ENCODE measurements at regions not wholly inside any gene's neighbourhood (a gene's known extent, or its start where the extent isn't known, plus 50 kb on each side); places are given as distances from the start of the nearest gene placed in this dataset.

- TF ChIP-seq CTCF (IDR thresholded peaks at IDR 0.05) = peak; percentile 50
Measured at GRCh38 chr2:193584522-193584938, 1389.8 kb upstream of the TMEFF2 start (continued).

GRCh38 chr2:193583638-193584400, 1389.1 kb upstream of the TMEFF2 start:
- peak; percentile 6 for DNase-seq
- Histone ChIP-seq H3K36me3 (replicated peaks in 1 of 2; ENCODE audit: control insufficient read depth in 1 of 2, insufficient read depth in 2 of 2, low read length in 1 of 2) (no peaks in the 10 kb centered on the region), H3K9ac (no peak overlapping the region), H4K20me1 (ENCODE audit: insufficient read depth) (no peaks in the 10 kb centered on the region), H2AFZ (ENCODE audit: low read depth) (no peak overlapping the region), H3K4me3 (ENCODE audit: low read depth in 2 of 2, low read length in 1 of 2) (no peak overlapping the region), H3K9me2 (no peaks in the 10 kb centered on the region), H3K9me3 (0 out of 2 replicates have a peak, but pooled peaks cover 6% of the 10 kb centered on the region), H3F3A (replicated peaks; ENCODE audit: insufficient read depth) (no peaks in the 10 kb centered on the region), H3K4me2 (no peak overlapping the region), H3K79me2 (ENCODE audit: insufficient read depth) (no peaks in the 10 kb centered on the region; the same call in 1 of the 2 replicates), H3K27ac (ENCODE audit: low read depth in 2 of 2, low read length in 1 of 2) (no peak overlapping the region), H3K4me1 (ENCODE audit: control insufficient read depth in 1 of 2, insufficient read depth in 2 of 2, low read depth in 1 of 2, low read length in 1 of 2) (no peaks in the 10 kb centered on the region; a peak in 1 of 4 replicates), H3K27me3 (ENCODE audit: insufficient read depth) (no peaks in the 10 kb centered on the region)
- 42% methylated on average over 8 of the region's 9 CpGs for WGBS (ENCODE audit: low lambda C conversion rate)
- TF ChIP-seq RAD21 (IDR thresholded peaks at IDR 0.05; ENCODE audit: low read length) (peak; percentile 60), RXRA (IDR thresholded peaks at IDR 0.05; ENCODE audit: borderline replicate concordance, low read depth) (no peak), SMC3 (IDR thresholded peaks at IDR 0.05; ENCODE audit: low read depth, low read length) (peak; percentile 35)
- POLR2A ChIA-PET = interaction anchor here (1.1 kb wide), 1 partner anchor 834 kb away, joined by 3 read pairs; no protein-coding TSS in a partner anchor
- CTCF ChIA-PET = interaction anchor here (0.6 to 2.4 kb wide), 15 partner anchors 9 to 1772 kb away, joined by 3 to 21 read pairs (median 4); partner anchors contain the start of gene TMEFF2

- no peak overlapping the region for H3K4me3 ChIP-seq (ENCODE audit: low read depth in 2 of 2, low read length in 1 of 2)
- no peak overlapping the region for H3K4me2 ChIP-seq
- no peak overlapping the region for H2AFZ ChIP-seq (ENCODE audit: low read depth)
- H3K9ac ChIP-seq = no peak overlapping the region
- CTCF ChIA-PET = no interaction called here
- H3K9me3 ChIP-seq = 0 out of 2 replicates have a peak, but pooled peaks cover 6% of the 10 kb centered on the region
- no peak for TF ChIP-seq RXRA (IDR thresholded peaks at IDR 0.05; ENCODE audit: borderline replicate concordance, low read depth)
- H3F3A ChIP-seq (replicated peaks; ENCODE audit: insufficient read depth) = no peaks in the 10 kb centered on the region
- H3K9me2 ChIP-seq = no peaks in the 10 kb centered on the region
- no peaks in the 10 kb centered on the region; a peak in 1 of 4 replicates for H3K4me1 ChIP-seq (ENCODE audit: control insufficient read depth in 1 of 2, insufficient read depth in 2 of 2, low read depth in 1 of 2, low read length in 1 of 2)
- POLR2A ChIA-PET = no interaction called here
- no peaks in the 10 kb centered on the region for H3K27me3 ChIP-seq (ENCODE audit: insufficient read depth)
- H3K36me3 ChIP-seq (replicated peaks in 1 of 2; ENCODE audit: control insufficient read depth in 1 of 2, insufficient read depth in 2 of 2, low read length in 1 of 2) = no peaks in the 10 kb centered on the region
- H3K79me2 ChIP-seq (ENCODE audit: insufficient read depth) = no peaks in the 10 kb centered on the region; the same call in 1 of the 2 replicates
- no peaks in the 10 kb centered on the region for H4K20me1 ChIP-seq (ENCODE audit: insufficient read depth)
- 90% methylated on average over 1 of the region's 1 CpG for WGBS (ENCODE audit: low lambda C conversion rate)
- H3K27ac ChIP-seq (ENCODE audit: low read depth in 2 of 2, low read length in 1 of 2) = no peak overlapping the region
- DNase-seq = no peak
Measured at GRCh38 chr2:193581807-193582206, 1387.1 kb upstream of the TMEFF2 start.
